Midbrain (tissue), 1 donor: ENCODE measurements at regions not wholly inside any gene's neighbourhood (a gene's known extent, or its start where the extent isn't known, plus 50 kb on each side); places are given as distances from the start of the nearest gene placed in this dataset.
"Not testable (repeated sequence)": the region's sequence is repeated elsewhere in the genome, so short reads cannot be mapped to it uniquely, and the experiment has no call there.

ENCODE experiments used
- DNase-seq: peaks from one replicate; lab custom pipeline; 2025; lab: John Stamatoyannopoulos, UW

GRCh38 chr2:81389203-81389602 lies 1084.7 kb upstream of the LRRTM1 start:
- no peak for DNase-seq

GRCh38 chr2:81363800-81364199 lies 1059.2 kb upstream of the LRRTM1 start:
- no peak for DNase-seq

DNA sequence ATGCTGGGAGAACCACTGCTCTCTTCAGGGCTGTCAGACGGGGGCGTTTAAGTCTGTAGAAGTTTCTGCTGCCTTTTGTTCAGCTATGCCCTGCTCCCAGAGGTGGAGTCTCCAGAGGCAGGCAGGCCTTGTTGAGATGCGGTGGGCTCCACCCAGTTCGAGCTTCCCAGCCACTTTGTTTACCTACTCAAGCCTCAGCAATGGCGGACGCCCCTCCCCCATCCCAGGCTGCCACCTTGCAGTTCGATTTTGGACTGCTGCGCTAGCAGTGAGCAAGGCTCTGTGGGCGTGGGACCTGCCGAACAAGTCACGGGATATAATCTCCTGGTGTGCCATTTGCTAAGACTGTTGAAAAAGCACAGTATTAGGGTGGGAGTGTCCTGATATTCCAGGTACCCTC lies 1057.9 kb upstream of the LRRTM1 start:
- not testable (repeated sequence) for DNase-seq

DNA sequence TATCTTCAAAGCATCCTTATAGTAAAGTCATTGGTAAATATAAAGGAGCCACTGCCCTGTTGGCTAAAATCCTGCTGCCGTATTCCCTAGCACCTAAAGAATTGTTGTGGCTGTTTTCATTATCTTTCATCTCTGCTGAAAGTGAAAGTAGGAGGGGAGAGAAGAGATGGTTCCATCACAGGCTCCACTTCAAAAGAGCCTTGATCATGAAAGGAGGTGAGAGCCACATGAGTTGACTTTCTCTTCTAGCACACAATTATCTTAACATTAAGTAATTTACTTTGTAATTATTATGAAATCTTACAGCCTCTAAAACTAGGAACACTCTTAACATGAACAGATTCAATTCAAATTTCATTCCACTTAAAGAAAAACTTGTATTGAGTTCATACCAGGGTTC lies 1050.9 kb upstream of the LRRTM1 start:
- no peak for DNase-seq

DNA sequence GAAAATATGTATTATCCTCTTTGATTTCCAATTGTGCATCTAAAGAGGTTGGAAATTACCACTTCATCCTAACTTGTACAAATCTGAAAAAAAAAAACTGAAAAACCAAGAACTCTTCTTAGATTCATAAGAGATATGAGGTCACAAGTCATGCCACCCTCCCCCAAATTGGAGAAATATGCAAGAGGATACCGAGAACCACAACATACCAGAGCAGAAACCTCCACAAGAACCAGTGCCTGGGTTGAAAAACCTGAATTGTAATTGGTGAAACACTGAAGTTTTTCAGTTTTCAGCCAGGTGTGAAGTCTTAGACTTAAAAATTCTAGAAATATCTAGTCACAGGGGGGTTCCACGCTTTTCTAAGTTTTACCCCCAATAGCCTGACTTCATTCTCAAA lies 1029.5 kb upstream of the LRRTM1 start:
- DNase-seq, result no peak

- no peak for DNase-seq
These were observed 1024.4 kb upstream of the LRRTM1 start for GRCh38 chr2:81328968-81329367.

DNA sequence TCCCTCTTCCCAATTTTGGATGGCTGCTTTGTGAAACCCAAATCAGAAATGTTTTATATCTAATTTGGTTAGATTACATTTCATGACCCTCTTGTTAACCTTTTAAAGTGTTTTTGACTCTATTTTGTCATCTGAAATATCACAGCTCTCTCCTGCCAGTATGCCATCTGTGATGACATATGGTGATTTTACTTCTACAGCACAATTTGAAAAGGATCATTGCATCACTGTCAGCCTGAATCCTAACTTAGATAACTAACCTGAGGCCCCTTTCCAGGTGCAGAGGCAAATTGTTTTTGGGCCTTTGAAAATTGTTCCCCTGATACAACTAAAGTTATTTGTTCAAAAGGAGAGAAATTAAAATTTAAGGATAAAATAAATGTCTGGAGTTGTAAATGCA lies 1023.4 kb upstream of the LRRTM1 start:
- no peak for DNase-seq

- DNase-seq, result no peak
These were observed 1019.5 kb upstream of the LRRTM1 start for GRCh38 chr2:81324046-81324445.

DNA sequence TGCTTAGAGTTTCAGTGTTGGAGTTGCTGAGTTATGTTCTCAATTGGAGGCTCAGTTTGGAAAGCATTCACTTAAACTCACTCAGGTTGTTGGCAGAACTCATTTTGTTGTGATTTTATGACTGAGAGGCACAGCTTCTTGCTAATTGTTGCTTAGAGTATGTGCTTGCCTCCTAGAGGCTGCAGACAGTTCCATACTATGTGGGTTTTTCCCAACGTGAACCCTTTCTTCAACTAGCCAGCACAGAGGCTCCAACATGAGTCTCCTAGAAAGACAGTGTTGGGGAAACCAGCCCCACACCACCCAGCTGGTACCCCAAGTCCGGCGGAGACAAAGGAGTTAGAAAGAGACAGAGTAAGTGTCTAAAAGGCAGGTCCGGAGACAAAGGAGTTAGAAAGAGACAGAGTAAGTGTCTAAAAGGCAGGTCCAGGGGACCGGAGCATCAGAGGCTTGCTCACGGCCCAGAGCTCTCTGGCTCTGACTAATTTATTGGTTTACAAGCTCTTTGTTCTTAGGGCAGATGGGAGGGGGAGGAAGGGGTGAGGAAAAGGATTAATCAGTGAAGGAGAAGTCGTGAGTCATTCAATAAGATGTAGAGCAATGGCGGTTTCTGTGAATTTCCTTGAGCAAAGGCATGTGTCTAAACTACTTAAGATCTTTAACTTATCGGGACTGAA lies 999.7 kb upstream of the LRRTM1 start:
- DNase-seq, result no peak

GRCh38 chr2:81303321-81303720 lies 998.8 kb upstream of the LRRTM1 start:
- no peak for DNase-seq

GRCh38 chr2:81299841-81300240 lies 995.3 kb upstream of the LRRTM1 start:
- no peak for DNase-seq

DNA sequence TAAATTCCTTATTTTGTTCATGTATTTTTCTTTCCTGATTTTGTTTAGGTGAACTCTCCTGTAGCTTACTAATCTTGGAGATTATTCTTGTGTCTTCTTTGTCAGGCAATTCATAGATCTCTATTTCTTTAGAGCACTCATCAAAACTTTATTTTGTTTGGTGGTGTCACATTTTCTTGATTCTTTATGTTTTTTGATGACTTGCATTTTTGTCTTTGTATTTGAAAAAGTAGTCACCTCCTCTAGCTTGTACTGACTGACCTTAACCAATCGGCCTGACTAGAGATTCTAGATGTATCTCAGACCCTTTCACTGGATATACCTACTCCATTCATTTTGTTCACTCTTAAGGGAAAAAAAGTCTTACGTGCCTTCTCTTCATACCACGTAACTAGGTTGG lies 986.3 kb upstream of the LRRTM1 start:
- DNase-seq, result no peak

- no peak for DNase-seq
These were observed 978.5 kb upstream of the LRRTM1 start for GRCh38 chr2:81283081-81283480.

GRCh38 chr2:81282151-81282769 lies 977.7 kb upstream of the LRRTM1 start:
- no peak for DNase-seq

DNA sequence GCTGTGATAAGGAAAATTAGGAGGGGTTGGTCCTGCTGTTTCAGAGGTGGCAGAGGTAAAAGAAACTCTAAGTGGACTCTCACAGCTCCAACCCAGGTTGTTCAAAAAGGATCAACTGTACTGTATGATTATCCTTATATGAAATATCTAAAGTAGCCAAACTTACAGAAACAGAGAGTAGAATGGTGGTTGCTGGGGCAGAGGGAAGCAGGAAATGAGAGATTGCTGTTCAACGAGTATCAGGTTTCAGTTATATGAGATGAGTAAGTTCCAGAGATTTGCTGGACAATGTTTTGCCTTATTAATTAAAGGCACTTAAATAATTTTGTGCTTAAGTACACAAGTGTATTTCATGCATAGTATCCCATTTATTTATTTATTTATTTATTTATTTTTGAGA lies 972.0 kb upstream of the LRRTM1 start:
- no peak for DNase-seq

DNA sequence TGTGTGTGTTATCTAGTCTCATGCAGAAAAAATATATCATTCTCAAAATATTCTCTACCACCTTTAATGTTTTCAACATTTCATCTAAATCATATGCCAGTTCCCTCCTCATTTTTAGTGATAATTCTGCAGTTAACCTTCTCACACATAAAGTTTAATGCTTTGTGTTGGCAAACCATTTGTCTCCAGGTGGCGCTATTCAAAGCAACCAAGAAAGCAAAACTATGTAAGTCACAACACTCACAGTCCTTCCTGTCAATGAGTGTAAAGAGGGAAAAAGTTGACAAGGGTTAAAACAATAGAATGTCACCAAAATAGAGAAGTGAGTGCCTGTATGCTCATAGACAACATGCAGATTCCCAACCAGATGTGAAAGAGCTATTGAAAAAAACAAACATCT lies 961.6 kb upstream of the LRRTM1 start:
- DNase-seq, result no peak

GRCh38 chr2:81263989-81264388 lies 959.4 kb upstream of the LRRTM1 start:
- DNase-seq, result no peak

- no peak for DNase-seq
These were observed 955.8 kb upstream of the LRRTM1 start for GRCh38 chr2:81260320-81260719.

DNA sequence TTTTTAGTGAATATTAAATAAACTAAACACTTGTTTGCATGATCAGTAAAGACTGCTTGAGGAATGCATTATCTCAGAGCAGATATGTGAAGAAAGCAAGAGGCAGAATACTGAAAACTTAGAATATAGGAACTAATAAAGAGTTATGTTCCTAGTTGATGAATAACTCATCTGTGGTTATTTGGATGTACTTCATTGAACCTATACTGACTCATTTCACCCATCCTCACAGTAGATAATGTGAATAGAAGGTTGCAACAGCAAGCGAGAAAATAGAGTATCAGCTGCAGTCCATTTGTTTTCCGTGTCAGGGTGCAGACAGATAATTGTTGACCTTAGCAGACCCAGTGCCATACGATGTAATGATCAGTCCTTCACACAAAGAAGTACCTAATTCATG lies 945.7 kb upstream of the LRRTM1 start:
- no peak for DNase-seq

DNA sequence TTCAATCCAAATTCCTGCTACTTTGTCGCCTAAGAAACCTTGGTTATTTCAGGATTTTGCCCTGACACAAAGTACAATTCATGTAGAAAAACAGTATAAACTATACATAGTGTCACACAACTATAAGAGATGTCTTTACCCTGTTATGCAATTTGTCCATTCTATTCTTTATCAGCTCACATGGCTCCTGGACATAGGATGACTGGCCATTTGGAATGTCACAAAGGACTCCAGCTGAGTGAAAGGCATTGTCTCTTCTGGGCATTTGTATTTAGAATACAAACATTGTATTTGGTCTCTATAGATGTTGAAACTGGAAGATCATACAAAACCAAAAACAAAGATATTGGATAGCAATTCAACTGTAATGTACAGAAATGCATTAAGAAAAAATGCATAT lies 944.6 kb upstream of the LRRTM1 start:
- no peak for DNase-seq

DNA sequence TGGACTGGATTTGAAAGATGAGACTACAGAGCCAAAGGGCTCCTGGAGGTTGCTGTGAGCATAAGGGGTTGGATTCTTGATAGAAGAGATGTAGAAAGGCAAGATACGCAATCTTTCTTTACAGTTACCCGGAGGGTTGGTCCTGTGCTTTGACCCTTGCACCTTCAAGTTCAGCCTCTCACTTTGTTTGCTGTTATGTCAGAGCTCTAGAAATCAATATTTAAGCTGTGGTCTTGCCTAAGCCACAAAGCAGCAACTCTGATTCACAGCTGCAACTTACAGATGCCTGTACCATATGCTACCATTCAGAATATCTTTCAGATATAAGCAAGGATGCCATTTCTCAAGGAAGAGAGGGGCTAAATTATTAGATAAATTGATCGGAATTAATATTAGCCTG lies 943.1 kb upstream of the LRRTM1 start:
- DNase-seq, result no peak

GRCh38 chr2:81242501-81242900 lies 937.9 kb upstream of the LRRTM1 start:
- DNase-seq, result no peak

DNA sequence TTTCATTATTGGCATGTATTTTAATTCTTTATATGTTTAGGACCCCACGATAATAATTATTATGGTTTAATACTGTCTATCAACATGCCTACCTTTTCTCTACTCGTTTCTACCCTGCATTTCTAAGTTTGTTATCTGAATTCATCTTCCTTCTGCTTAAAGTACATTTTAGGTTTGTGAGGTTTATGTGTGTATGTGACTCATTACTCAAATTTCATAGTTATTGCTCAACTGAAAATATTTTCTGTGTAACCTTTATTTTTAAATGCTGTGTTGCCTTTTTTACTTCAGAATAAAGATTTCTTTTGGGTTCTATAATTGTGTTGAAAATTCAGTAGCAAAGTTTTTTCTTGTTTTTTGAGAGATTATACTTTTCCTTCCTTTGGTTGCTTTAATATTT lies 933.9 kb upstream of the LRRTM1 start:
- DNase-seq, result no peak

- no peak for DNase-seq
These were observed 931.0 kb upstream of the LRRTM1 start for GRCh38 chr2:81235601-81236000.
